ENCODE measurements at regions not wholly inside any gene's neighbourhood (a gene's known extent, or its start where the extent isn't known, plus 50 kb on each side); places are given as distances from the start of the nearest gene placed in this dataset.

- TF ChIP-seq SNAI2 (CRISPR knock-in tag; IDR thresholded peaks at IDR 0.05) (no peak), TOX (CRISPR knock-in tag; IDR thresholded peaks at IDR 0.05; ENCODE audit: borderline replicate concordance) (no peak), GLIS3 (CRISPR knock-in tag; IDR thresholded peaks at IDR 0.05) (no peak), ZNF565 (CRISPR knock-in tag; conservative IDR thresholded peaks at IDR 0.05; ENCODE audit: low read depth) (no peak), ZC3H10 (CRISPR knock-in tag; IDR thresholded peaks at IDR 0.05) (no peak), ISL1 (CRISPR knock-in tag; IDR thresholded peaks at IDR 0.05) (no peak), ESRRG (CRISPR knock-in tag; IDR thresholded peaks at IDR 0.05) (no peak), ZNF70 (CRISPR knock-in tag; IDR thresholded peaks at IDR 0.05) (no peak), ZNF8 (CRISPR knock-in tag; IDR thresholded peaks at IDR 0.05) (no peak), ZFP30 (CRISPR knock-in tag; IDR thresholded peaks at IDR 0.05) (no peak), OSR1 (CRISPR knock-in tag; IDR thresholded peaks at IDR 0.05) (no peak), ARNTL (CRISPR knock-in tag; IDR thresholded peaks at IDR 0.05; ENCODE audit: borderline replicate concordance, low read depth) (no peak), TCF4 (CRISPR knock-in tag; IDR thresholded peaks at IDR 0.05; ENCODE audit: borderline replicate concordance) (no peak), PATZ1 (CRISPR knock-in tag; IDR thresholded peaks at IDR 0.05; ENCODE audit: borderline replicate concordance) (no peak), POU6F1 (CRISPR knock-in tag; IDR thresholded peaks at IDR 0.05; ENCODE audit: borderline replicate concordance, low read depth) (no peak), RARB (CRISPR knock-in tag; IDR thresholded peaks at IDR 0.05) (no peak), CREB5 (CRISPR knock-in tag; IDR thresholded peaks at IDR 0.05; ENCODE audit: low read depth) (no peak), PPARA (CRISPR knock-in tag; IDR thresholded peaks at IDR 0.05; ENCODE audit: borderline replicate concordance) (no peak)
- TF ChIP-seq, protein P1, sequence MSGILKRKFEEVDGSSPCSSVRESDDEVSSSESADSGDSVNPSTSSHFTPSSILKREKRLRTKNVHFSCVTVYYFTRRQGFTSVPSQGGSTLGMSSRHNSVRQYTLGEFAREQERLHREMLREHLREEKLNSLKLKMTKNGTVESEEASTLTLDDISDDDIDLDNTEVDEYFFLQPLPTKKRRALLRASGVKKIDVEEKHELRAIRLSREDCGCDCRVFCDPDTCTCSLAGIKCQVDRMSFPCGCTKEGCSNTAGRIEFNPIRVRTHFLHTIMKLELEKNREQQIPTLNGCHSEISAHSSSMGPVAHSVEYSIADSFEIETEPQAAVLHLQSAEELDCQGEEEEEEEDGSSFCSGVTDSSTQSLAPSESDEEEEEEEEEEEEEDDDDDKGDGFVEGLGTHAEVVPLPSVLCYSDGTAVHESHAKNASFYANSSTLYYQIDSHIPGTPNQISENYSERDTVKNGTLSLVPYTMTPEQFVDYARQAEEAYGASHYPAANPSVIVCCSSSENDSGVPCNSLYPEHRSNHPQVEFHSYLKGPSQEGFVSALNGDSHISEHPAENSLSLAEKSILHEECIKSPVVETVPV (CRISPR knock-in tag; IDR thresholded peaks at IDR 0.05): no peak
- TF ChIP-seq, protein P2, sequence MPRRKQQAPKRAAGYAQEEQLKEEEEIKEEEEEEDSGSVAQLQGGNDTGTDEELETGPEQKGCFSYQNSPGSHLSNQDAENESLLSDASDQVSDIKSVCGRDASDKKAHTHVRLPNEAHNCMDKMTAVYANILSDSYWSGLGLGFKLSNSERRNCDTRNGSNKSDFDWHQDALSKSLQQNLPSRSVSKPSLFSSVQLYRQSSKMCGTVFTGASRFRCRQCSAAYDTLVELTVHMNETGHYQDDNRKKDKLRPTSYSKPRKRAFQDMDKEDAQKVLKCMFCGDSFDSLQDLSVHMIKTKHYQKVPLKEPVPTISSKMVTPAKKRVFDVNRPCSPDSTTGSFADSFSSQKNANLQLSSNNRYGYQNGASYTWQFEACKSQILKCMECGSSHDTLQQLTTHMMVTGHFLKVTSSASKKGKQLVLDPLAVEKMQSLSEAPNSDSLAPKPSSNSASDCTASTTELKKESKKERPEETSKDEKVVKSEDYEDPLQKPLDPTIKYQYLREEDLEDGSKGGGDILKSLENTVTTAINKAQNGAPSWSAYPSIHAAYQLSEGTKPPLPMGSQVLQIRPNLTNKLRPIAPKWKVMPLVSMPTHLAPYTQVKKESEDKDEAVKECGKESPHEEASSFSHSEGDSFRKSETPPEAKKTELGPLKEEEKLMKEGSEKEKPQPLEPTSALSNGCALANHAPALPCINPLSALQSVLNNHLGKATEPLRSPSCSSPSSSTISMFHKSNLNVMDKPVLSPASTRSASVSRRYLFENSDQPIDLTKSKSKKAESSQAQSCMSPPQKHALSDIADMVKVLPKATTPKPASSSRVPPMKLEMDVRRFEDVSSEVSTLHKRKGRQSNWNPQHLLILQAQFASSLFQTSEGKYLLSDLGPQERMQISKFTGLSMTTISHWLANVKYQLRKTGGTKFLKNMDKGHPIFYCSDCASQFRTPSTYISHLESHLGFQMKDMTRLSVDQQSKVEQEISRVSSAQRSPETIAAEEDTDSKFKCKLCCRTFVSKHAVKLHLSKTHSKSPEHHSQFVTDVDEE (CRISPR knock-in tag; IDR thresholded peaks at IDR 0.05): no peak
- no peak for ATAC-seq
Observed at GRCh38 chr5:166786178-166786577, 1505.3 kb upstream of the WWC1 start.

GRCh38 chr5:166786889-166787288 lies 1504.6 kb upstream of the WWC1 start:
- ATAC-seq: no peak
- TF ChIP-seq ZNF565 (CRISPR knock-in tag; conservative IDR thresholded peaks at IDR 0.05; ENCODE audit: low read depth): no peak
- TF ChIP-seq, protein P1 (CRISPR knock-in tag; IDR thresholded peaks at IDR 0.05): no peak
- no peak for TF ChIP-seq TOX (CRISPR knock-in tag; IDR thresholded peaks at IDR 0.05; ENCODE audit: borderline replicate concordance)
- no peak for TF ChIP-seq RARB (CRISPR knock-in tag; IDR thresholded peaks at IDR 0.05)
- no peak for TF ChIP-seq PATZ1 (CRISPR knock-in tag; IDR thresholded peaks at IDR 0.05; ENCODE audit: borderline replicate concordance)

All from SK-N-SH treated with all-trans-retinoic acid at 6 μM for 48 hours (cell line).